Activated naive CD4-positive, alpha-beta T cell treated with anti-CD3 and anti-CD28 coated beads, Interleukin-2, amount 10 ng/mL, durations not matched to agents 7 days and 5 days (primary cell): ENCODE measurements at regions not wholly inside any gene's neighbourhood (a gene's known extent, or its start where the extent isn't known, plus 50 kb on each side); places are given as distances from the start of the nearest gene placed in this dataset.
A peak's percentile ranks its signal among the peaks of the same experiment; 100 is the strongest.
"Not testable (repeated sequence)": the region's sequence is repeated elsewhere in the genome, so short reads cannot be mapped to it uniquely, and the experiment has no call there.

Experiments
- CTCF ChIA-PET: fragments of 350-600 bp; sonication (Branson Sonifier 250); formaldehyde crosslinking; loops from one replicate; lab custom pipeline; 2021; ENCODE audit warnings: antibody characterized with exemption; lab: Charles Lee
- DNase-seq: peaks from one replicate; pipeline ENCODE4 v3.0.0-alpha.2; 2020
- H3K27ac Mint-ChIP-seq: one replicate; pipeline ENCODE4 v1.8.0; 2021; ENCODE audit warnings: mild to moderate bottlenecking, moderate library complexity, mixed read lengths
- H3K27me3 Mint-ChIP-seq: one replicate; pipeline ENCODE4 v1.8.0; 2021; ENCODE audit warnings: mild to moderate bottlenecking, mixed read lengths
- H3K36me3 Mint-ChIP-seq: one replicate; pipeline ENCODE4 v1.8.0; 2021; ENCODE audit warnings: mixed read lengths
- H3K4me1 Mint-ChIP-seq: one replicate; pipeline ENCODE4 v1.8.0; 2021; ENCODE audit warnings: mixed read lengths
- H3K4me3 Mint-ChIP-seq: one replicate; pipeline ENCODE4 v1.8.0; 2021; ENCODE audit warnings: mild to moderate bottlenecking, moderate library complexity, mixed read lengths
- H3K9me3 Mint-ChIP-seq: one replicate; pipeline ENCODE4 v1.8.0; 2021; ENCODE audit warnings: mixed read lengths

GRCh38 chr15:32536507-32537172, 56.6 kb upstream of the GOLGA8N start:
- H3K27ac Mint-ChIP-seq, H3K27me3 Mint-ChIP-seq, H3K36me3 Mint-ChIP-seq, H3K9me3 Mint-ChIP-seq, H3K4me1 Mint-ChIP-seq, CTCF ChIA-PET: not testable (repeated sequence)
- H3K4me3 Mint-ChIP-seq: peak overlapping the region; percentile 57
- DNase-seq: peak; percentile 58

DNA sequence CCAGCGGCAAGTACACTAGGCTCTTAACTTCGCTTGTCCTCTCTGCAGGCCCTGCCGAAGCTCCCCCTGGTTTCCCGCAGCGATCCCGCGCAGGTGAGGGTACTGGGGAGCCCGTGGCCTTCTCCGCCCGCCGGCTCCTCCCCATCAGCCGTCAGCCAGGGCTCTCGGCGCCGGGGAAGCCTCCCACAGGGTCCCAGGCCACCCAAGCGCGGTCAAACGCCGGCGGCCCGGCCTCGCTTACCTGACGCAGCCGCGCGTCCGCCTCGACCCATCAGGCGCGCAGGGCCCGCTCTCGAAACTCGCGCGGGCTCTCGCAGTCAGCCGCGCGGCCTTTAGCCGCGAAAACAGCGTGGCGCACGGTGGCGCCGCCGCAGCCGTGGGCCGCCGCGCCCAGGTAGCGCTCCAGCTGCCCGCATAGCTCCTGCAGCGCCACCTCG, 57.2 kb upstream of the GOLGA8N start:
- H3K27ac Mint-ChIP-seq, H3K27me3 Mint-ChIP-seq, H3K4me1 Mint-ChIP-seq, H3K36me3 Mint-ChIP-seq, H3K4me3 Mint-ChIP-seq, DNase-seq, CTCF ChIA-PET, H3K9me3 Mint-ChIP-seq: not testable (repeated sequence)

DNA sequence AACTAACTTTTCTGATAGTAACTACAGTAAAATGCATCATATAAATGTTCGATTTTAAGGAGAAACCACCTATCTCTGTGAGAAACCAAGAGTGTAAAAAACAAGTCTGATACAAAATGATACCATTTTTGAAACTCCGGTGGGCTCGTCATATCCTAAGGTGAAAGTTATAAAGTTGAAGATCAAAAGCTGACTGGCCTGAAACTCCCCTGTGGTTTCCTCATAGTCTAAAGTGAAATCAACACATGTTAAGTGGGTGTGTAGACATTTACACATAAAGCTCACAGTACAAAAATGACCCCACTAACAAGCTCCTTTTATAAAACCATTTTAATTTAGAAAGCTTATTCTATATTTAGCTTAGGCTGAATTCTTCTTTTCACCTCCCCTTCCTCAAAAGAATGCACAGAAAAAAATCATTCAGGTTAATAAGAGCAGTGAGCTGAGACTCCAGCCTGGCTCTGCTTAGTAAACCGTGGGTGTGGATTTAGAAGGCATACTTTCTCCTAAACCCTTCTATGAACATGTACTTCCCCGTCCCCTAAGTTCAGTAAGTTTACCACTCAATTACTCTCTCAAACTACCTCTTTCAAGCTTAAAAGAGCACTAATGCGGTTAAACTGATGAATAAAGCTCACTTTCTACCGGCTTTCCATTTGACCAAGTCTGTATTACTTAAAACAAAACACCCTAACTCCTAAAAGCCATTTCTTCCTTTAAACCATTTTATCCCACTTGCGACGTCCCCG, 57.9 kb upstream of the GOLGA8N start:
- CTCF ChIA-PET, H3K4me3 Mint-ChIP-seq, H3K27me3 Mint-ChIP-seq, H3K36me3 Mint-ChIP-seq, DNase-seq, H3K4me1 Mint-ChIP-seq, H3K9me3 Mint-ChIP-seq, H3K27ac Mint-ChIP-seq: not testable (repeated sequence)

- CTCF ChIA-PET, DNase-seq, H3K9me3 Mint-ChIP-seq, H3K27me3 Mint-ChIP-seq, H3K4me3 Mint-ChIP-seq, H3K27ac Mint-ChIP-seq, H3K36me3 Mint-ChIP-seq, H3K4me1 Mint-ChIP-seq: not testable (repeated sequence)
These were observed 67.5 kb upstream of the GOLGA8O start for GRCh38 chr15:32522900-32523299.

DNA sequence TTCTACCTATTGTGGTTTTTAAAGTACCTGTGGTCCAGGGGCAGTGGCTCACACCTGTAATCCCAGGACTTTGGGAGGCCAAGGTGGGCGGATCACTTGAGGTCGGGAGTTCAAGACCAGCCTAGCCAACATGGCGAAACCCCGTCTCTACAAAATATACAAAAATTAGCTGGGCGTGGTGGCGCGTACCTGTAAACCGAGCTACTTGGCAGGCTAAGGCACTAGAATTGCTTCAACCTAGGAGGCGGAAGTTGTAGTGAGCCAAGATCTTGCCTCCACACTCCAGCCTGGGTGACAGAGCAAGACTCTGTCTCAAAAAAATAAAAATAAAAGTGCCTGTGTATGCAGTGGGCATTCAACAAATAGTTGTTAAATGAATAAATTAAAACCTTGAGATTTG, 67.0 kb upstream of the GOLGA8O start:
- CTCF ChIA-PET, H3K4me3 Mint-ChIP-seq, H3K27me3 Mint-ChIP-seq, H3K27ac Mint-ChIP-seq, H3K36me3 Mint-ChIP-seq, DNase-seq, H3K9me3 Mint-ChIP-seq, H3K4me1 Mint-ChIP-seq: not testable (repeated sequence)

DNA sequence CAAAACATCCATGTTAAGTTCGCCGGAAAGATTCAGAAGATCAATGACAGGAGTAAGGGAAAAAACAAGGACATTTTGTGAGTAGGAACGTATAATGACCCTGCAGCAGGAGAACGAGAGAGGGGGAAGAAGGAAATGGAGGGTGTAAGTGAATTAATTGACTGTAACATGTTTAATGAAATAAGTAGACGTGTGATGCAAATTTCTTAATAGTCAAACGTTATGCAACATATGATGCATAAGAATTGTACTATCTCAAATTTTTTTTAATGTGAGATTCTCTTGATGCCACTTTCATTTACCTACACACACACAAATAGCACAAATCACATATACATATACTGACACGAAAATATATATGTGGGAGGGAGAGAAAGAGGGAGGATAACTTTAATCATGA, 63.5 kb upstream of the GOLGA8O start:
- H3K27me3 Mint-ChIP-seq: not testable (repeated sequence)

DNA sequence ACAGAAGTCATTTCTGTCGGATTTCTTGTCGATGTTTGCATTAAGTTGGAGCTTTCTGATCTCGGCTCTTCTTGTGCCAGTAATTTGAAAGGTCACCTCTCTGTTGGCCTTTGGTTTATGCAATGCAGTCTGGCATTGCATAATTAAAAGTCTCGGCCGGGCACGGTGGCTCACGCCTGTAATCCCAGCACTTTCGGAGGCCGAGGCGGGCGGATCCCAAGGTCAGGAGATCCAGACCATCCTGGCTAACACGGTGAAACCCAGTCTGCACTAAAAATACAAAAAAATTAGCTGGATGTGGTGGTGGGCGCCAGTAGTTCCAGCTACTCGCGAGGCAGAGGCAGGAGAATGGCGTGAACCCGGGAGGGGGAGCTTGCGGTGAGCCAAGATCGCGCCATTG, 62.6 kb upstream of the GOLGA8O start:
- CTCF ChIA-PET: not testable (repeated sequence)

More for the DNA sequence above, 63.5 kb upstream of the GOLGA8O start:
- DNase-seq, H3K4me1 Mint-ChIP-seq, H3K9me3 Mint-ChIP-seq, H3K36me3 Mint-ChIP-seq, CTCF ChIA-PET, H3K4me3 Mint-ChIP-seq, H3K27ac Mint-ChIP-seq: not testable (repeated sequence)

DNA sequence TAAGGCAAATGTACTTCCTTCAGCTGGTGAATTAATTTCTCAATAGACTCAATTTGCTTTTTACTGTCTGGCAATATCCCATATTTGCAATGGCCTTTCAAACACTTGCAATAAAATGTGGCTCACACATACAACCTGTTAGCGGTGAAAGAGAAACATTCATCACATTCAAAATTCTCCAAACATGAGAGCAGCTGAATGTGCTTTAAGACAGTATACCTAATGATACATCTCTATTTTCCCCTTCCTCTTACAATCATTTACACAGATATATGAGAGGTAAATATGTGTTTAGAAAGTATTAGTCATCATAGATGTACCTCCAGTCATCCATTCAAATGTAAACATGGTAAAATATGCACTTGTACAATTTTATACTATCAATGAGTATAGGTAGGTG, 61.5 kb upstream of the GOLGA8O start:
- not testable (repeated sequence) for H3K4me3 Mint-ChIP-seq, H3K27me3 Mint-ChIP-seq

More for the DNA sequence above, 62.6 kb upstream of the GOLGA8O start:
- H3K4me3 Mint-ChIP-seq, H3K27ac Mint-ChIP-seq, DNase-seq, H3K9me3 Mint-ChIP-seq, H3K27me3 Mint-ChIP-seq, H3K36me3 Mint-ChIP-seq, H3K4me1 Mint-ChIP-seq: not testable (repeated sequence)

GRCh38 chr15:32513378-32513777, 57.9 kb upstream of the GOLGA8O start:
- DNase-seq, H3K4me3 Mint-ChIP-seq, H3K4me1 Mint-ChIP-seq, H3K27me3 Mint-ChIP-seq, H3K27ac Mint-ChIP-seq, H3K9me3 Mint-ChIP-seq, CTCF ChIA-PET, H3K36me3 Mint-ChIP-seq: not testable (repeated sequence)

More for the DNA sequence above, 61.5 kb upstream of the GOLGA8O start:
- H3K36me3 Mint-ChIP-seq, DNase-seq, H3K27ac Mint-ChIP-seq, H3K9me3 Mint-ChIP-seq, H3K4me1 Mint-ChIP-seq, CTCF ChIA-PET: not testable (repeated sequence)

GRCh38 chr15:32510027-32510426, 54.6 kb upstream of the GOLGA8O start:
- H3K36me3 Mint-ChIP-seq, H3K4me3 Mint-ChIP-seq, CTCF ChIA-PET, H3K4me1 Mint-ChIP-seq, H3K27ac Mint-ChIP-seq, H3K9me3 Mint-ChIP-seq, H3K27me3 Mint-ChIP-seq, DNase-seq: not testable (repeated sequence)

DNA sequence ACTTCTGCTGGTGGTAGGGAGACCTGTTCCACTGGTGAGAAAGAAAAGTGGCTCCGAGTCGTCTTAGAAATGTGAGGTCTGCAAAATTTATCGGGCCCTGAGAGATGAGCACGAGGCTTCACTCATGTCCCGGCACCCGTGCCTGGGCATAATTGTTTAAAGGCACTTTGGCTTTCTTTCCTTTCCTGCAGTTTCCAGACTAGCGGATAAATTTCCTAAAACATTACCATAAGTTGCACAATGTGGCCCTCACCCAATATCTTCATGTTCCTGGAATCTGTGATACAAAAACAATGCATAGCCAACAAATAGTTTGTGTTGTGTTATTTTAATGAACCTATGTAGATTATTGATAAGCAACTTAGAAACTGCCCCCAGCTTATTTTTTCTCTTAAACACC, 52.6 kb upstream of the GOLGA8O start:
- H3K4me1 Mint-ChIP-seq, DNase-seq, H3K27me3 Mint-ChIP-seq, H3K9me3 Mint-ChIP-seq, H3K4me3 Mint-ChIP-seq, H3K27ac Mint-ChIP-seq, CTCF ChIA-PET, H3K36me3 Mint-ChIP-seq: not testable (repeated sequence)

DNA sequence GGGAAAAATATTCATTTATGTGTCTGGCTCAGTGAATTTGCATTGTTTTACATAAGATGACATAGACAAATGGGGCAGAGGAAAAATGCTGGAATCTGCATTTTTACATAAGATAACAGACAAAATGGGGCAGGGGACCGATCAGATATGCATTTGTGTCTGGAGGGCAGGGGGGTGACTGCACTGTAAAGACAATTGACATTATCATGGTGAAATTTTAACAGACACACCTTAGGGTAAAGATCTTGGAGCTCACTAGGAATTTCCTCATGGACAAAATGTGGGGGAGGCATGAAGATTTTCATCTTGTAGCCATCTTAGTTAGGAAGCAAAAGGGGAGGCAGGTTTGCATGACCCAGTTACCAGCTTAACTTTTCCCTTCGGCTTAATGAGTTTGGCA, 51.4 kb upstream of the GOLGA8O start:
- H3K27me3 Mint-ChIP-seq, H3K9me3 Mint-ChIP-seq, H3K27ac Mint-ChIP-seq, H3K36me3 Mint-ChIP-seq, H3K4me3 Mint-ChIP-seq, DNase-seq, CTCF ChIA-PET, H3K4me1 Mint-ChIP-seq: not testable (repeated sequence)

DNA sequence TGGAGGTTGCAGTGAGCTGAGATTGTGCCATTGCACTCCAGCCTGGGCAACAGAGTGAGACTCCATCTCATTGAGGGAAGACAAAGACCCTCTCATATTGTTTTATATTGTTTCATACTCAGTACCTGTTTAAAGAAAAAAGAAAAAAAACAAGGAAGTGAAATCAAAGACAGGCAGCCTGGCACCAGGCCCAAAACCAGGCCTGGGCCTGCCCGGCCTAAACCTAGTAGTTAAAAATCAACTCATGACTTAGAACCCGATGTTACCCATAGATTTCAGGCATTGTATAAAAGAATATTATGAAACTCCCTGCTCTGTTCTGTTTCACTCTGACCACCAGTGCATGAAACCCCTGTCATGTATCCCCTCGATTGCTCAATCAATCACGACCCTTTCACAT, 50.2 kb upstream of the GOLGA8O start:
- DNase-seq, H3K4me1 Mint-ChIP-seq, H3K27ac Mint-ChIP-seq, H3K36me3 Mint-ChIP-seq, H3K27me3 Mint-ChIP-seq, H3K4me3 Mint-ChIP-seq, CTCF ChIA-PET, H3K9me3 Mint-ChIP-seq: not testable (repeated sequence)
